NCI-H1930 (cell line): ENCODE measurements at regions not wholly inside any gene's neighbourhood (a gene's known extent, or its start where the extent isn't known, plus 50 kb on each side); places are given as distances from the start of the nearest gene placed in this dataset.

Experiments used
- DNase-seq, 2 experiments: peaks; one replicate each; lab custom pipeline; 2025; lab: John Stamatoyannopoulos, UW

DNA sequence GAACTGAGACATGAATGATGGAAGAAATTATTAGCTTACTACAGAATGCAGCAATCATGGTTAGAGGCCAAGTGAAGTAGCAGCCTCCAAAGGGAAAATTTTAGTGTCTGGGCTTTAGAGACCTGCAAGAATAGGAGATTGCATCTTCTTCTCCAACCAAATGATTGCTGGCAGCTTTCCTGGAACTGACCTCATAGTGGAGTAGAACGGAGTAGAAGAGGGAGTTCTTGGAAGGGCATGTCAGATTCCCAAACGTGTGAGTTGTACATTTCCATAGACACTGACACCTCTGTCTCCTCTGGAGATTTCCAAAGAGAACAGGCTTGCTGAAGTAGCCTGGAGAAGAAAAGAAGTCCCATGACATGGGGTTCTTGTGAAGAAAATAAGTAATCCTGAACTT is 169.8 kb upstream of the ERBB4 start:
- no peak for DNase-seq

DNA sequence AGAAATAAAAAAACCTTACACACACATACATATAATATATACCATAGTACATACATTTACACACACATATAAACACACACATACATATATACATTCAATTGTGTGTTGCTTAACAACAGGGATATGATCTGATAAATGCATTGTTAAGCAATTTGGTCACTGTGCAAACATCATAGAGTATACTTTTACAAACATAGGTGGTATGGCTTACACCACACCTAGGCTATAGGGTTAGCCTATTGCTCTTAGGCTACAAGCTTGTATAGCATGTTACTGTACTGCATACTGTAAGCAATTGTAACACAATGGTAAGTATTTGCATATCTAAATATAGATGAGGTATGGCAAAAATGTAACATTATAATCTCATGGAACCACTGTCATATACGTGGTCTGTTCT is 156.8 kb upstream of the ERBB4 start:
- DNase-seq = no peak

DNA sequence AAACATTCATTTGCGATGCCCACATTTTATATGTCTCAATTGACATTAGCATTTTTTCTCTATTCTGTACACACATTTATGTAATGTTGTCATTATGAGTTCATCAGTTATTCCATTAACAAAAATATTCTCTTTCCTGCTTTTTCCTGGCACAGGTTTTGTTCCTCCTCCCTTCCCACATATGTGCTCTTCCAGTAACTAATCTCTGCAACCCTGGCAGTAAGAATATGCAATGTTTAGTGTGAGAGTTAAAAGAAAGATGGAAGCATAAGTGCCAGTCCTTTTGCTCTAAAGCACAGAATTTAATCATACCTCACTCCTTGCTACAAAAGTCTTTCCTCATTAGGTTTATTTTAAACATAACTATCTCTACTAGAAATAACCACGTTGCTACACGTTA is 155.8 kb upstream of the ERBB4 start:
- no peak for DNase-seq

DNA sequence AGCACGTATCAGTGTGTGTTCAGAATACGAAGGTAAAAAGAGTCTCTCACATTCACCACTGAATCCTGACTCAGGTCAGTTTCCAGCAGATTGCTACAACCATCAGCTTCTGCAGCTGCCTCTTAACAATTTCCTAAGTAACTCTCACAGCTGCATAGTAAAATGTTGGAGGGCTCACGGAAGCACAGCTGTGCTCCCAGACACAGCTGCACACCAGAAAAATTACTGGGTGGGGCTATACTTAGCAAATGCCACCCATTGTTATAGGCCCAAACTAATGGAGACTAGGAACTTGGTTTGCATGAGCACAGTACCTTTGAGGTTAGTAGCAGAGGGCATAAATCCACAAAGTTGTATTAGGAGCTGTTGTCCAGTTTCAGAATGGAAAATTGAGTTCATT is 153.9 kb upstream of the ERBB4 start:
- DNase-seq = no peak

DNA sequence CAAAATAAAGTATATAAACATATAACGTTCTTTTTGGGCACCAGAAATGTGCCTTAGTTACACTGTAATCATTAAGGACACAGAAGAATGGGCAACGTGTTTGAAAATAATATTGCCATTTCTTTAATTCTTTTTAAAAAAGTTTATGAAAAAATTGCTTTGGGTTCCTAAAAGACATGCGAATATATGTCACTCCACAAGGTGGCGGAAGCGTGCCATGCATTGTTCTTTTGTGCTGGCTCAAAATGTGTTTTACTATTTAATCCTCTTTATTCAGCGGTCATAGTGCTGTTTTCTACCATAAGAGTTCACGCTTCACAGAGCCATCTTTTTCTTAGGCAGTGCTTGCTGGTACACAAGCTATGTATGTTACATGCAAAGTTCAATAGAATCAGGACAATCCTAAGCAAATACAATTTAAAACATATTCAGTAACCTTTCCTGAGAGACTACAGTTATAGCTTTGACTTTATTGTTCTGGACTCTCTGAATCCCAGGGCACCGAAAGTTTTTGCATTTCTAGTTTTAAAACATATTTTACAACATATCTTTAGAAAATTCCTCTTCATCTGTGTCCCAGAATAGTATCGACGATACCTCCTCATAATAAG is 147.8 kb upstream of the ERBB4 start:
- peak in 1 of 2 experiments; percentile 52 for DNase-seq

DNA sequence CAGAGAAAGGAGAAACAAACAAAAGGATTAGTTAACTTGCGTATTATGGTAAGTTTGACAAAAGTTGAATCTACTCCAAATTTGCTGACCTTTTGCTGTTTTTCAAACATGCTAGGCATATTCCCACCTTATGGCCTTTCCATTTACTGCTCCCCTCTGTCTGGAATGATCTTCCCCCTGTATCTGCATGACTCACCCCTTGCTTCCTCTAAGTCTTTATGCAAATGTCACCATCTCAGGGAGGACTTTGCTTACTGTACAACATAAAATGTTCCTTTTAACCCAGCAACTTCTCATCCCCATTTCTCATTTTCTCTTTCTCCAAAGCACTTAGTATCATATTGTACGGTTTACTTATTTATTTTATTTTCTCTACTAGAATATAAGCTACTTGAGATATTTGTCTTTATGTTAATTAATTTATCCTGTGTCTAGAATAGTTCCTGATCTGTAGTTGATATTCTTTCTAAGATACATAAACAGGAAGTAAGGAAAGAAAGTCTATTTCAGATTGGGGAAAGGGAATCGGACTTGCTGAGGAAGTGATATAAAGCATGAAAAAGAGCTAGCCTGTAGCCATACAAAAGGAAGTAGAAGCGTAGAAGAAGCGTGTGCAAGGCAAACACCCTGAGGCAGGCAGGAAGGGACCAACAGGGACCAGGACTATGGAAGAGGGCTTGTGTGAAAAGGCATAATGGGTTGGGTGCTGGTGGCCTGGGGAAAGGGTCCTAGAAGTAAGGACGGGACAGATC is 144.9 kb upstream of the ERBB4 start:
- no peak for DNase-seq

DNA sequence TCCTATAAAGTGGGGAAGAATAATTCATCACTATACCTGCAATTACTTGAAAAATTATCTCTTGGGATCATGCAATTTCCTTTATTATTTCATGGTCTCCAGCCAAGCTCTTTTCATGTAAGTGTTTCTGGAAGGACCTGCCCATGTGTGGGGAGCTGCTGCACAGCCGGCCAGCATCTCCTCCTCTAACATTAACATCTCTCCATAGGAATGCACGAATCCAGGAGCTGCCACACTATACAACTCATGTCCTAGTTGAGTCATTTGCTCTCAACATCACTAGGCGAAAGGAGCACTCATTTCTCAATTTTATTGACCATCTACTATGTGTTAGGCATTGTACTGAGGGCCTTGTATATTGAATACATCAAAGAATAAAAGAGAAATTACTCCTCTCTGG is 144.3 kb upstream of the ERBB4 start:
- no peak for DNase-seq

DNA sequence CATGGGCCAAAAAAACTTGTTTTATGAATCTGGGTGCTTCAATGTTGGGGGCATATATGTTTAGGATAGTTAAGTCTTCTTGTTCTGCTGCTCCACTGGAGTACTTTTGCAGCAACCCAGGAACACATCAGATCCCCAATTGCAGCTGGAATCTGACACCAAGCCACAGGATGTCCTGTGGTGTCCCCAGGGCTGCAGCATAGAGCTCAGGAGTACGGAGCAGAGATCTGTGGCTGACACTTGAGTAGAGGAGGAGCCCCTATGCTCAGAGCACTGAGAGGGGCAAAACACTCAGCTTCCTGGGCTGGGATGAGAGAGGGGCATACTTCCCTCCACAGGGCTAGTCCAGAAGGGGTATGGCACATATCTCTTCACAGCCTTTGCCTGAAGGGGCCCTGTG is 138.9 kb upstream of the ERBB4 start:
- DNase-seq = no peak

DNA sequence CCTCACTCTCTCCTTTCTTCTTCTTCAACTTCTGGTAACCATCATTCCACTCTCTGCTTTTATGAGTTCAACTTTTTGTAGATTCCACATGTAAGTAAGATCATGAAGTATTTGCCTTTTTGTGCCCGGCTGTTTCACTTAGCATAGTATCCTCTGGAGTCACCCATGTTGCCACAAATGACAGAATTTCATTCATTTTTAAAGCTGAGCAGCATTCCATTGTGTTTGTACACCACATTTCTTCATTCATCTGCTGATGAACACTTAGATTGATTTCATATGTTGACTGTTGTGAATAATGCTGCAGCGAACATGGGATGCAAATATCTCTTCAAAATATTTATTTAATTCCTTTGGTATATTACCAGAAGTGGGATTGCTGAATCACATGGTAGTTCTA is 133.6 kb upstream of the ERBB4 start:
- DNase-seq = no peak

DNA sequence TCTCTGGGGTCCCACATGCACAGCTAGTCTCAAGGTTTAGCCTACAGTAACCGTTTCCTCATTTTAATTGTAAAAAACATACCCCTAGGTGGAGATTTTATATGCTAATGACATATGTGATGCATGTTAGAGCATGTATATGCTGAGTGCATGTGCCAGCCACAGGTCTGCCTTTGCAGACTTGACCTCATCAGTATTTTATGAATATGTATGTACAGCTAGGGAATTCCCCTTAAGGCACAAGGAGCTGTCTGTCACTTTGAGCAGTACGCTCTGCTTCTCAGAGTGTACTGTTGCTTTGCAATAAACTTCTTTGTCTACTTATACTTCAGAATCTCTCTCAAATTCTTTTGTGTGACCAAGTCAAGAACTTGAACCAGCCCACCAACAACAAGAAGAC is 131.2 kb upstream of the ERBB4 start:
- DNase-seq = no peak

DNA sequence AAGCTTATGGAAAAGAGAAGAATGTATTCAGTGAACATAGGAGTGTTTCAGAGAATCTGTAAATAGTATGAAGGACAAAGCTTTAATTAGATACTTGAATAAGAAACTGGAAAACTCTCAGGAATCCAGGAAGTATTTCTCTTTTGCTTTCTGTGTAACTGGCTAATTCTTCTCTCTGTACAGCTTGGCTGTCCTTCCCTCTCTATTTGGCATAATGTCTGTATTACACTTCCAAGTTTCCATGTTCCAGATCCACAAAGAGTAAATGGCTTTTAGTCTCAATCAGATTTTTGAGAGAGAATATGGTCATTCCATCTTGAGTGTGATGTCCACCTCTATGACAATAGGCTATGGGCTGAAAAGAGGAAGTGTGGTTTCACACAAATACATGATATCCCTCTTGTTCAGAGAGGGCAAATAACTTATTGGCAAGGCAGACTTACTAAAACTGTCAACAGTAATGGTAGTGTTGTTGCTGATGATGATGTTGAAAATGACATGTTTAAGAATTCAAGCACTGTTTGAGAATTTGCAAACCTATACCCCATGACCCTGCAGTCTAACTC is 129.2 kb upstream of the ERBB4 start:
- DNase-seq = no peak

DNA sequence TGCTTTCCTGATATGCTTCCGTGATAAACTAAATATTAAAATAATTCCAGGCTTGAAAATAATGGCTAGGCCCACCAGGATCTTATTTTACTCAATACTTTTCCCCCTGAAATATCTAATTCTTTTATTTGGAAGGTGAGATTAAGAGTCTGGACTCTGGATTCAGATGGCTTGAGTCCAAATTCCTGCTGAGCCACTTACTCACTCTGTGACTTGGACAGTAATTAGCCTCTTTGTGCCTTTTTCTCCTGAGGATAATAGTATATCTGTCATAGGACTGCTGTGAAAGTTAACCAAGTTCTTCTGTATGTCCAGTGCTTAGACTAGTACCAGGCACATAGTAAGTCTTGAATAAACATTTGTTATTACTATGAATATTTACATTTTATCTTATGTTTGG is 127.3 kb upstream of the ERBB4 start:
- no peak for DNase-seq

DNA sequence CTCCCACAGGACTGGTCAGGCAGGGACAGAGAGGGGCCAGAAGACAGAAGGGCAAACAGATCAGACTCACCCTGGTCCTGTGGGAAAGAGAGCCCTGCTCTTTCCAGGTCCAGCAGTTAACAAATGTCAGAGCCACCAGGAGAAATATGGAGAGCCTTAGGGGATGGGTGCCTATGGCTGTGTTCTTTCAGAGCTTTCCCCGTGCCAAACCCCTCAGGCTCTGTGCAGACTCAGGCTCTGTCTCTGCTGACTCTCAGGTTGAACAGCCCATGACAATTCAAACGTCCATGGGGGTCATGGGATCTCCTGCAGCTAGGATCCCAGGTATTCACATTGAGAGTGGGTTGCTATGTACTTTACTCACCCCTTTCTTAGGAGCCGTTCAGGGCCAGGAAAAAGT is 120.8 kb upstream of the ERBB4 start:
- DNase-seq = no peak

DNA sequence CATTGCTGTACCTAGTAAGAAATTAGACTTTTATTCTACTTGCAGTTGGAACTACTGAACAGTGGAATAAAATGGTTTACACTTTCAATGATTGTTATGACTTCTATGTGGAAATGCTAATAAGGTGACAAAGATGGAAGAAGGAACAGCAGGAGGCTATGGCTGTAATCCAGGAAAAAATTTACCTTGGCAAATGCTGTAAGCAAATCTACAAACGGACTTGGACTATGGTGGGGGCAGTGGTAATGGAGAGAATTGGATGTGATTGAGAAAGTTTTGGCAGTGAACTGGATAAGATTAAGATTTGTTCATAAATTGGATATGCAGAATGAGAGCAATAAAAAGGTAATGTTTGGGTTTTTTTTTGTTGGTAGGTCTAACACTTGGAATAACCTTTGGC is 111.0 kb upstream of the ERBB4 start:
- DNase-seq = no peak

DNA sequence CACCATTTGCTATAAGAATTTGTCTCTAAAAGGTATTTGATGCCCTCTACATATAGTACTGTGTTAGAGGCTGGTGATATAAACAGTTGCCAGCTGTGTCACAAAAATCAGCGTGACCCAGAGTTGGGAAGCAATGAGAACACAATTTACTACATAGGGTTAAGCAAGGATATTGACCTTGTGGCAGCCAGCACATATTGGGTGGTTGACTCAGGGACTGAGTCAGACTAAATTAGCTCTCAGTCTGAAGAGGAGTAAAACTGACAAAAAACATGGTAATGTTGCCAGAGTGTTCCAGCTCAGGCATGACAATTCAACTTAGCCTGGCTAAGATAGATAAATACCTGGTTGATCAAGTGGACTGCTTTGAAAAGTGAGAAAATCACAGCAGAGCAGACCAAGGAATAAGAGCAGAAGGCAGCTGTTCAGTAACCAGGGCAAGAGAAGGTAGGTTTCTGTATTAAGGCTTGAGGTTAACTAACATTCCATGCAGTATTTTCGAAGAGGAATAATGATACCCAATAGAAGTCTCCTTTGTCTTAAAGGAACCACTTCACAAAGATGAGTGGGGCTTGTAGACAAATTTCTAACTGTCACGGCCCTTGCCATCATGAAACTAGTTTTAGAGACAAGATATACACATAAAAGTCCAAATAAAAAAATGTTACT is 108.2 kb upstream of the ERBB4 start:
- no peak for DNase-seq

DNA sequence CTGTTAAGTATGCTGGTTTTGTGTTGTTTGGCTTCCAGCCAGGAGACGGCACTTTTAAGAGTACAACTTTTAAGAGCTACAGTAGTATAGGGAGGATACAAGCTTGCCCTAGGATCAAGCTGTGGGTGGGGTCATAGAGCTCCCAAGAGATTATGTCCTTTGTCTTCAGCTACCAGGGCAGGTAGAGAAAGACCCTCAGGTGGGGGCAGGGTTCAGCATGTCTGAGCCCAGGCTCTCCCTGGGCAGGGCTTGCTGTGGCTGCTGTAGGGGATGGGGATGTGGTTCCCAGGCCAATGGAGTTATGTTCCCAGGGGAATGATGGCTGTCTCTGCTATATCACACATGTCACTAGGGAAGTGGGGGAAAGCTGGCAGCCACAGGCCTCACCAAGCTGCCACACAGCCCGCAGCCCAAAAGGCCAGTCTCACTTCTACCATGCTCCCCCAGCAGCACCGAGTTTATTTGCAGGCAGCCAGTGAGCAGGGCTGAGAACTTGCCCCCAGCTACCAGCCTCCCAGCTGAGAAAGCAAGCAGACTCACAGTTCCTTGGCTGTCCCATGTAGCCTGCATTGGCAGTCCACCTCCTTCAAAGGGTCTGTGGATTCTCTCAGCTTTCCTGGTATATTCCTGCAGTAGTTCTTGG is 105.7 kb upstream of the ERBB4 start:
- no peak for DNase-seq

DNA sequence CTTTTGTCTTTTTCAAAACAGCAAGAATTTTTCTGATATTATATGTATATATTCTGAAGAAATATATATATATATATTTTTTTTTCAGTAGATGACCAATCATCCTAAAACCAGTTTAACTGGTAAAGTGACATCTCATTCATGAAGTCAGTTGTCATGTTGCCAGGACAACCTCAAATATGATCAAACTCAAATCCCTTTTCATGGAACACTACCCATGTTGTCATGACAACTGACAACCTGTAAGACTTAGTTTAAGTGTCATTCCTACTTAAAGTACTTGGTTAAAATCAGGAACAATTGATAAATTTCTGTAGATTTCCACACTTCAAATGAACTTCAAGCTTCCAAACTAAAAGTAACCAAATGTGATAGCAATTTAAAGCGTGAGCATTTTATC is 101.8 kb upstream of the ERBB4 start:
- DNase-seq = no peak

DNA sequence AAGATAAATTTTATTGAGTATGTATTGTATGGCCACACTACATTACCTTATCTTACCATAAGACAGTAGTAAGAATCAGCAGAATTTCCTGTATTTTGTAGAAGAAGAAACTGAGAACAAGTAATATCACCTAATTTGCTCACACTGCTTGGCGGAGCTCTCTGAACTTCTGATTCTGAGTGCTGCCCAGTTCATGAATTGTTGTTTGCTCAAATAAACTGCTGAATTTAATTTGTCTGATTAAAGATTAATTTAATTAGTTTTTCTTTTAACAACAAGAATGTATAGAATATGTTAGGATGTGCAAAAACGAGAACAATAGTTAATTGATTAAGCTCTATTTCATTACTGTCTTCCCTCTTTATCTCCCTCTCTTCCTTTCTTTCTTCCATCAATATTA is 100.1 kb upstream of the ERBB4 start:
- no peak for DNase-seq

DNA sequence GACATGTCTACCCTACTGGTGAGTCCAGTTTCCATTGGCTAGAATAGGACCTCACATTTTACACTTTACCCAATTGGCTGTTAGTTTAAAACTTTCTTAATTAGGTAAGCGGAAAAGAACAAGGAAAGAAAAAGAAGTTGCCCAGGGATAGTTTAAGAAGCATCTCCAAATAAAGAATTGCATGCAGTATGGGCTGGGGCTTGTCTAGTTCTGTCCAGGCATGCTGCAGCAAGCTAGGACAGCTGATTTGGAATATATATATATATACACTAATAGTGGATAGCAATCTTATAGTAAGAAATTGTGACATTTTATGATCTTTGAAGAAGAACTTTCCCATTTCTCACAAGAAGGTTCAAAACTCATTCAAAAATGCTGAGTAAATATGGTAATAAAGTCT is 90.0 kb upstream of the ERBB4 start:
- no peak for DNase-seq

DNA sequence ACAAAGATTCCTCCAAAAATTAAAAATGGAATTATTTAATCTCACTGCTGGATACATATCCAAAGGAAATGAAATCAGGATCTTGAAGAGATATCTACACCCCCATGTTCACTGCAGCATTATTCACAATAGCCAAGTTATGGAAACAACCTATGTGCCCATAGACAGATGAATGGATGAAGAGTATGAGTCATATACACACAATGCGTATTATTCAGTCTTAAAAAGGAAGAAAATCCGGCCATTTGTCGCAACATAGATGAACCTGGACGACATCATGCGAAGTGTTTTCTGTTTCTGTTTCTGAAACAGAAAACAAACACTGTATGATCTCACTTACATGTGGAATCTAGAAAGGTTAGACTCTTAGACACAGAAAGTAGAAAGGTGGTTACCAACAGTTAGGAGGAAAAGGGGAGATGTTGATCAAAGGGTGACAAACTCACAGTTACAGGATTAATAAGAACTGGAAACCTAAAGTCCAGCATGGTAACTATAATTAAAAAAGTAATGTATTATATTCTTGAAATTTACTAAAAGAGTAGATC is 87.8 kb upstream of the ERBB4 start:
- no peak for DNase-seq

DNA sequence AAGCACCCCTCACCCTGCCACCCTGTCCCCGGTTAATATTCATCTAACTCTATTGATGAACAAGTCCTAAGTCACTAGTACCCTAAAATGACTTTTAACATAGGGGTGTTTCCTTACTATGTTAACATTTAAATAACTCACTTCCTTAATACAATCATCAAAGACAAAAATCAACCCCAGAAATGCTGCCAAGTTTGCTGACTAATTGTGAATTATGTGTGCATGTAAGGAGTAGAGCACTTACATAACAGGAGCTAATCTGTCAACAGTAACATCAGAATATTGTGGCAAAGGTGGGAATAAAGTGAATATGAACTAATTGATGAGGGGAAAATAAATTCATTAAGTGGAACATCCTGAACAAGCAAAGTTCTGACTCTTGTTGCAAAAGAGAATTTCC is 81.4 kb upstream of the ERBB4 start:
- DNase-seq = no peak

DNA sequence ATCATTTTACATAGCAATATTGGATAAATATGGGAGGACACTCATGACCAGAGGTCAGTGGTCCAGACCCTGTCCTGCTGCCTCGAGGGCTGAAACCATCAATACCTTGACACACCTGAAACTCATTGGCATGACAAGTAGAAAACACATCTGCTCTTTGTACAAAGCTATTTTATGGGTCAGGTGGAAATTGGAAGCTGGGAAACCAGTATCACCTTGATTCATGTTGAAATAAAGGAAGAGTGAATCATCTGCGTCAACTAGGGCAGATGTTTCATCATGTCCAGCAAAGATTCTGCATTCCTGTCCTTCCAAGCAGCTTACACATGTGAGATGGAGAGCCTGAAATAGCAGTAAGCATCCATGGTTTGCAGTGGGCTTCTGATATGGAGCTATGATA is 80.0 kb upstream of the ERBB4 start:
- no peak for DNase-seq
